ENCODE measurements at regions not wholly inside any gene's neighbourhood (a gene's known extent, or its start where the extent isn't known, plus 50 kb on each side); places are given as distances from the start of the nearest gene placed in this dataset.

DNA sequence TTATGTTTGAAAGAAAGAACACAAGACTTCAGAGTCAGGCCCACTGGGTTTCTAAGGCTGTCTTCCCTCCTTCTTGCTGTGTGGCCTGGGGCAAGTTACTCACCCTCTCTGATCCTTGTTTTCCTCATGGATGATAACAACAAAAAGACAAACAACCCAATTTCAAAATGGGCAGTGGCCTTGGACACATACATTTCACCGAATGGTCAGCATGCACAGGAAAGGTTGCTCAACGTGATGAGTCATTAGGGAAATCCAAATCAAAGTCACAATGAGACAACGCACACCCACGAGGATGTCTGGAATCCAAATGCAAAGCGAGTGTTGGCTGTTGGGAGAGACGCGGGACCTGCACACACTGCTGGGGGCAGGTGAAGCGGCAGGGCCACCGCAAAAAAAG, 50.8 kb upstream of the PPP2R2C start:
- peak; percentile 15 for DNase-seq (ENCODE audit: low read depth, low spot score)
- in situ Hi-C loops (cut with HindIII; ENCODE audit: low pct_unique_long_range_greater_than_20kb, low sequenced_read_pairs) = no loop called here

DNA sequence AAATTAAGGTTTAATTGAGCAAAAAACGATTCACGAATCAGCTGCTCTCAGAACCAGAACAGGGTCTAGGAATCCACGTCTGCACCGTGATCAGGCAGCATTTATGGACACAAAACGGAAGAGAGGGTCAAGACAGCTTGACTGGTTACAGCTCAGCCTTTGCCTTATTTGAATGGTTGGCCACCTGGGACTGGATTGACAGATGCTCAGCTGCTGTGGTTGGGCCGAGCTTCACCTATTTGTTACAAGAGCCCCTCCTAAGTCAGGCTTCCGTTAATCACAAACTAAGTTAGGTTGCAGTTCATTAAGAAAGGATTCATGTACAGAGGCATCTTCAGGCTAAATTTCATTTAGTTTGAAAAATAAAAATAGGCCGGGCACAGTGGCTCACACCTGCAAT, 50.6 kb upstream of the MAN2B2 start:
- DNase-seq (ENCODE audit: low read depth, low spot score) = no peak
- in situ Hi-C loops (cut with HindIII; ENCODE audit: low pct_unique_long_range_greater_than_20kb, low sequenced_read_pairs) = no loop called here
